Esophagus mucosa (tissue), 1 donor: ENCODE measurements at regions not wholly inside any gene's neighbourhood (a gene's known extent, or its start where the extent isn't known, plus 50 kb on each side); places are given as distances from the start of the nearest gene placed in this dataset.

Source experiments
- ATAC-seq: fragments of 200-7000 bp; cut with Tn5 transposase; one replicate; pipeline ENCODE4 v1.9.1; 2020
- donor health status: DM: yes; HTN: yes; CAD: no.

DNA sequence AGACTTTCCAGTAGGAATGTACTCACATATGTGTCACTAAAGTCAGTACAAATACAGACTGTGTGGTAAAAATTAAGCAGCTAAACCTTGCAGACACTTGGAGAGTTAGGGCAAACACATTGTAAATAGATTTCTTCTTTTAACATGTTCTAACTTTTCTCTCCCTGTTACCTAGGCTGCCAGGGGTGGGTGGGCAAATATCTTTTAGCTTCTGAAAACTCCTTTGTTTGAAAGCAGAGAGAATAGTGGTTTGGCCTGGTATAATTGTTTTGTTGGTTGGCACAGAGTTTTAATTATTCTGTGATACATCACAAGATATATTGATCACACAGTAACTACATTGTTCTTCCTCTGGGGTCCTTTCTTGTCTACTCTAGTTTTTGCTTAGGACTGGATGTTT is 289.8 kb upstream of the DACH1 start:
- ATAC-seq: no peak

DNA sequence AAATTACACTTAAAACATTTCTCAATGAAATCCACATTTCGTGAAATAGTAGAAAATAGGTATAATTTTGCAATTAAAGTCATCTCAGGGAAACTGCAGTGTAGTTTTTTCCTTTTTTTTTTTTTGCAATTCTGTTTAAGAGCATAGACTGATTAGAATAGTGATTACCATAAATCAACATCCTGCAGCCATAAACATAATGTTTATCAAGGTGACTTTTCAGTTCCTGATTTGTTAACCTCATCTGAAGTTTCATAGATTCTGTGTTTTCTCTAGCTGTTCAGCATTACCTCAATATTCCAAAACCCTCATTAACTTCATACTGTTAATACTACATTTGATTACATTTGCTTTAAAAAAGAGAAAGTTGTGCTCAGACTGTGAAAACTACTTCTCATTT is 286.3 kb upstream of the DACH1 start:
- no peak for ATAC-seq

- no peak for ATAC-seq
Measured at GRCh38 chr13:72151241-72151640, 284.2 kb upstream of the DACH1 start.

GRCh38 chr13:72150502-72150901 is 283.5 kb upstream of the DACH1 start:
- no peak for ATAC-seq

GRCh38 chr13:72149701-72150100 is 282.7 kb upstream of the DACH1 start:
- no peak for ATAC-seq

DNA sequence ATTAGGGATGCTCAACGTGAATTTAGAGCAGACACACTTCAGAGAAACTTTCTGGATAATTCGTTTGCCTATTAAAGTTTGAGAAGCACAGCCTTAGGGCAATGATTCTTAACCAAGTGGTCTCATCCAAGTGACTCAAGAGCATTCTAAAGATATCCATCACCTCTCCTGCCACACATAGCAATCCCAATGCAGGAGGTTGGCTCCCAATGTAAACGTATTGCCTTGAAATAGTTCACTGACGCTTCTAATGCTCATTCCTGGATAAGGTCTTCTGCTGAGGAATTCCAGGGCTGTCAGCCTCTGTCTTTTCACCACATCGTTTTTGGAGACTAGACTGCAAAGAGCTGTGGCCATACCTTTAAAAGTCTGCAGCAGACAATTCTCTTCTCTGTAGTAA is 279.8 kb upstream of the DACH1 start:
- no peak for ATAC-seq

GRCh38 chr13:72145383-72145782 is 278.4 kb upstream of the DACH1 start:
- ATAC-seq: no peak

GRCh38 chr13:72144636-72145035 is 277.6 kb upstream of the DACH1 start:
- ATAC-seq: no peak

DNA sequence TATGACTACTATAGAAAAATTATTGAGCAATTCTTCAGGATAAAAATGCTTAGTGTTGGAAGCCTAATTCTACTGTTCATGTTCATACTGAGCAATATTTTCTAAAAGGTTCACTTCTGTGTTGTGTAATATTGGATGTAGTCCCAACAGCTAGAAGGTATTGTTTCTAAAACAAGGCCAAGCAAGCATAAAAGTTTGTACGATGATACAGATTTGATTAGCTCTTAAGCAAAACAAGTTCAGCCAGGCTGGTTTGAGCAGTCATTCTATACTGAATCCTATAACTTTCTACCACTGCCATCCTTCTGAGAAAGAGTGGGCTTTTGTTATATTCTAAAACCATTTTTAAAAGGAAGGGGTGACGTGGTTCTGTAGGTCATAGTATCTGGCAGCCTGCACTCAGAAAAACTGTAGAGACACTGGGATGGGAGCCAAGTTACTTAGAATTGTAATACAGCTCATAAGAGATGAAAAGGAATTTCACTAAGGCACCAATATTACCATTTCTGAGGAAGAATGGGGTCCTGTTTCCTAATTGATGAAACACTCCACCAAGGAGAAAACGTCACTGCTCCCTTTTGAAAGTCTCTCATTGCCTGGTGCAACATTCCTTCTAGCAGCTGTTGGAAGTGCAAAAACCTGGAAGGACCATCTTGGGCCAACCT is 275.0 kb upstream of the DACH1 start:
- peak; percentile 92 for ATAC-seq

GRCh38 chr13:72139192-72139591 is 272.2 kb upstream of the DACH1 start:
- no peak for ATAC-seq

DNA sequence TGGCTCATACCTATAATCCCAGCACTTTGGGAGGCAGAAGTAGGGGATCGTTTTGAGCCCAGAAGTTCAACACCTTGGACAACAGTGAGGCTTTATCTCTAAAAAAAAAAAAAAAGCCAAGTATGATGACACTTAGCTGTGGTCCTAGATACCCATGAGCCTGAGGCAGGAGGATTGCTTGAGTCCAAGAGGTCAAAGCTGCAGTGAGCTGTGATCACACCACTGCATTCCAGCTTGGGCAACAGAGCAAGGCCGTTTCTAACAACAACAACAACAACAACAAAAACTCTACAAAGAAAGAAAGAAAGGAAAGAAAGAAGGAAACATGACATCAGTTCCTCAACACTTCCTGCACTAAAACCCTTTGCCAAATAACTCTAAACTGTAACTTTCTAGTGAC is 265.1 kb upstream of the DACH1 start:
- ATAC-seq: no peak

DNA sequence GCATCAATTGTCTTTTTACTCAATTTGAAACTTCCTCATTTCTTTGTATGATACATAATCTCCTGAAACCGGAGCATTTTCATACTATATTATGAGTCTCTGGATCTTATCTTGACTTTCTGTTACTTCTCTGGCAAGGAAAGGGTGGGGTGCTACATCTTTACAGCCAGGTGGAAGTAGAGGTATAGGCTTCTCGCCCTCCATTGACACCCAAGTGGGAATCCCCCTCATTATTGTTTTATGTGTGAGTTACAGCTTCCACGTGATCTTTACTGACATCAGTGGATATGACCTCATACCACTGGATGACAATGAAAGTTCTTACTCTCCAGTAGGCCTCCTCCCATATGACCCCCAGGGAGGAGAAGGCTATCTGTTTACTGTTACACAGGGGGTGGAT is 262.1 kb upstream of the DACH1 start:
- no peak for ATAC-seq

DNA sequence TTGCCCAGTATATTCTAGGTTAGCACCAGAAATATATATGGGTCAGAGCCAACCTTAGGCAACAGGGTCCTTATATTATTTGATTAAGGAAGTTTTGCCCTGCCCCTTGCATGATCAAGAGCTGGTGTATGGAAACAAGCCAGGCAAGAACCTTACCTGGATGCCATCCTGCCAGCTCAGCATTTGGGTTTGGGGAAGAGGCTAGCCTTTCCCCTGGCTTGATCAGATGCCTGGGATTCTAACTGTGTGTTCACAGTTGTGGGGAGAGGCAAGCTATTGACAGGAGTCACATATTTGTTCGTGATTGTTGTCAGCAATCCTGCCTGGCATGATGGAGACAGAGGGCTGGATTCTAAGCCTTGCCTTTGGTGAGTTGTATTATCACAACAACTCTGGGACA is 260.0 kb upstream of the DACH1 start:
- ATAC-seq: no peak

DNA sequence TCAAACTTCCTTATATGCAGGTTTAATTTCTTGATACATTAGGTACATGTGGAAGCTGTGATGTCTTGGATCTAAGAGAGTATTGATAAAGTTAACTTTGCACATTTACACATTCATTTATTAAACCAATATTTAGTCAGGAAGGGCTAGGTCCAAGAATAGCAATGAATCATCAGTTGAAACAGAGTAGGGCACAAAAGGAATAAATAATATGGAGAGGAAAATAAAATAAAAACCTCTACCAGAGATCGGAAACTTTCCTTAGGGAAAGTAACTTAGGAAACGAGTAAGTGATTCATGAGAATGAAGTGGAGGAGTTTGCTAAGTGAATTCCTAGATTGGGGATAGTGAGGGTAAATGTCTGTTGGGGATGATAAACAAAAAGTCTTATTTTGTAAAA is 259.4 kb upstream of the DACH1 start:
- ATAC-seq: no peak

DNA sequence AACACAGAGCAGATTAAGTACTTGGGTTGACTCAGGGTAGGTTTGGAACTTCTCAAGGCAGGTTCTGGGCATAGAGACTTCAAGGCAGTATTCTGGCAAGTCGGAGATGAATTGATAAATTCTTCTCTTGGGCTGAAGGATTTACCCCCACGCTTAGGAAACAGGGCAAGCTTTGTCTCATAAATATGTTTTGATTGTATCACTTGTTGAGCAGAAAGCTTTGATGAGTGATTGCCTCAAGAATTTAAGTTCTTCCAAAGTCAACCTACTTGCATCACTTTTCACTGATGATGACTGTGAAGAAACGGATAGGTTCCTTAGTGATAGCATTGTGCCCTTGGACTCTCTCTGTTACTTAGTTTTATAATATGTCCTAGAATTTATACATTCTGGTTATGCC is 258.6 kb upstream of the DACH1 start:
- no peak for ATAC-seq

DNA sequence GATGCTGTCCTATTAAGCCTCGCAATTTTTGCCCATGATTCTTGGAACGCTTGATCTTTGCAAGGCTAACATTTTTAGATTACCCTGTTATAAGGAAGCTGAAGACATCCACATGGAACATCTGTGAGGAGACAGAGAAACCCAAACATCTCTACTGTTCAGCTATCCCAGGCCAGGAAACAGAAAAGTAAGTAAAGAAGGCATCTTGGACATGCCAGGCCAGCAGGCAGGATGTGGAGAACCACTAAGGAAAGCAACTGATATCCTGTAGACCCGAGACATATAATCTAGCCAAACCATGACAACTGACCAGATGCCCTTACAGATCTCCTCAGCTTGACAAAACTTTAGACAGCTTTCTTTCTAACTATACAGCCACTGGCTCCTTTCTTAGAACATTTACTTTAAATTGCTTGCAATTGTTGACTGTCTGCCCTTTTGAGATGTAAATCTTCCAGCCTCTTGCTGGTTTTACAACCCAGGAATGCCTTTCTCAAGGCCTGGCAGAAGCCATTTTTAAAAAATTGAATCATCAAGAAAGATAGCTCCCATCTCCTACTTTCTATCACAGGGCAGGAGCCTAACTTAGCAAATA is 255.8 kb upstream of the DACH1 start:
- no peak for ATAC-seq

GRCh38 chr13:72121466-72121865 is 254.5 kb upstream of the DACH1 start:
- ATAC-seq: no peak

- ATAC-seq: no peak
Measured at GRCh38 chr13:72120632-72121031, 253.6 kb upstream of the DACH1 start.

DNA sequence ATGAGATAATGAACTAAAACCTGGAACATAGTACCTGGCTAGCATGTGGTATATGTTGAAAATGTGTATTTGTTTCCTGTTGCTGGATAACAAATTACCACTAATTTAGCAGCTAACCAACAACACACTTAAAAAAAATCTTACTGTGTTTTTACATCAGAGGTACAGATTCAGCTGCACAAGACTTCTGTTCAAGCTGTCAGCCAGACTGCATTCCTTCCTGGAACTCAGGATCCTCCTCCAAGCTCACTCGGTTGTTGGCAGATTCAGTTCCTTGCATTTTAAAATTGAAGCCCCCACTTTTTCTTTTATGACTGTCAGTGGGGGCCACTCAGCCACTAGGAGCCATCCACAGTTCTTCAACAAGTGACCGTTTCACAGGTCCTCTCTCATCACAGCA is 246.9 kb upstream of the DACH1 start:
- ATAC-seq: no peak

GRCh38 chr13:72113076-72113475 is 246.1 kb upstream of the DACH1 start:
- ATAC-seq: no peak

- no peak for ATAC-seq
Measured at GRCh38 chr13:72112216-72112615, 245.2 kb upstream of the DACH1 start.

DNA sequence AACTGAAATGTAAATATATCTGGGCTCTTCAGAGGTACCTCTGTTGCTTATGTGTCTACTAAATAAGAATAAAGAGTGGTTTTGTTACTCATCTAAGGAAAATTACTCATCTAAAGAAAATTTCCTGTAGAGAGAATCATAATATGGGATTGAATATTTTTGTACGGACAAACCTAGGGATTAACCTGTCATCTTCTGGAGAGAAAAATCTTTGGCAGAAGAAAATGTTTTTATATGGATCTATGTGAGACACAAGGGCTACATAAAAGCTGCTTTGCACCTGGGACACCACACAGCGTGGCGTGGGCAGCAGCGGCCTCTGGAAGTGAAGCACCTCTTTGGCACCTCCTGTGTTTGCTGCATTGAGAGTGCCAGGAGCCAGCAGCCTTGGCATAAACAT is 242.9 kb upstream of the DACH1 start:
- no peak for ATAC-seq

DNA sequence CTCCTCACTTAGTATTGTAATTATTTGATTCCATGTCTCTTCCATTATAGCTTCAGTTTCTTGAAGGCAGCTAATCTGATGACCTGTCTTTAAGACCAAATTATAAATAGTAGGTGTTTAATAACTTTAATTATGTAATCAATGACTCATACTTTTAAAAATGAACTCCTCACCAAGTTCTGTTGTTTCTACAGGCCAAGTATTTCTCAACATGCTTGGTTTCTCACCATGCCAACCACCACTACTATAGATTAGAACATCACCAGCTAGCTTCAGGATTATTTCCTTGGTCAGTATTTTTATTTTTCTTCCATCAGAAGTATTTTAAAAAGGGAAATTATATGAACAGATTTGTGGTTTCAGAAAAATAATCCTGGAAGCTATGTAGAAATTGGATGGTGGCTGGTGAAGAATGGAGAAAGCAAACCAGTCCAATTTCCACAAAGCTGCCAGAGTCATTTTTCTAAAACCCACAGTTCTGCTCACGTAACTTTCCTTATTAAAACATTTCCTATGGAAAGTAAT is 237.7 kb upstream of the DACH1 start:
- ATAC-seq: no peak

- ATAC-seq: no peak
Measured at GRCh38 chr13:72101768-72102400, 234.9 kb upstream of the DACH1 start.
